ENCODE measurements at regions not wholly inside any gene's neighbourhood (a gene's known extent, or its start where the extent isn't known, plus 50 kb on each side); places are given as distances from the start of the nearest gene placed in this dataset.

GRCh38 chr3:117997201-117998049, 1037.2 kb downstream of the IGSF11 start:
- TF ChIP-seq, protein P1, sequence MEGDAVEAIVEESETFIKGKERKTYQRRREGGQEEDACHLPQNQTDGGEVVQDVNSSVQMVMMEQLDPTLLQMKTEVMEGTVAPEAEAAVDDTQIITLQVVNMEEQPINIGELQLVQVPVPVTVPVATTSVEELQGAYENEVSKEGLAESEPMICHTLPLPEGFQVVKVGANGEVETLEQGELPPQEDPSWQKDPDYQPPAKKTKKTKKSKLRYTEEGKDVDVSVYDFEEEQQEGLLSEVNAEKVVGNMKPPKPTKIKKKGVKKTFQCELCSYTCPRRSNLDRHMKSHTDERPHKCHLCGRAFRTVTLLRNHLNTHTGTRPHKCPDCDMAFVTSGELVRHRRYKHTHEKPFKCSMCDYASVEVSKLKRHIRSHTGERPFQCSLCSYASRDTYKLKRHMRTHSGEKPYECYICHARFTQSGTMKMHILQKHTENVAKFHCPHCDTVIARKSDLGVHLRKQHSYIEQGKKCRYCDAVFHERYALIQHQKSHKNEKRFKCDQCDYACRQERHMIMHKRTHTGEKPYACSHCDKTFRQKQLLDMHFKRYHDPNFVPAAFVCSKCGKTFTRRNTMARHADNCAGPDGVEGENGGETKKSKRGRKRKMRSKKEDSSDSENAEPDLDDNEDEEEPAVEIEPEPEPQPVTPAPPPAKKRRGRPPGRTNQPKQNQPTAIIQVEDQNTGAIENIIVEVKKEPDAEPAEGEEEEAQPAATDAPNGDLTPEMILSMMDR (IDR thresholded peaks at IDR 0.05; ENCODE audit: insufficient read depth, low read depth, low read length) = peak; percentile 83
- no peak for TF ChIP-seq EZH2 (IDR thresholded peaks at IDR 0.05; ENCODE audit: insufficient read depth, low read length)

All from astrocyte (in vitro differentiated cells and primary cell).